ENCODE measurements at regions not wholly inside any gene's neighbourhood (a gene's known extent, or its start where the extent isn't known, plus 50 kb on each side); places are given as distances from the start of the nearest gene placed in this dataset.

DNA sequence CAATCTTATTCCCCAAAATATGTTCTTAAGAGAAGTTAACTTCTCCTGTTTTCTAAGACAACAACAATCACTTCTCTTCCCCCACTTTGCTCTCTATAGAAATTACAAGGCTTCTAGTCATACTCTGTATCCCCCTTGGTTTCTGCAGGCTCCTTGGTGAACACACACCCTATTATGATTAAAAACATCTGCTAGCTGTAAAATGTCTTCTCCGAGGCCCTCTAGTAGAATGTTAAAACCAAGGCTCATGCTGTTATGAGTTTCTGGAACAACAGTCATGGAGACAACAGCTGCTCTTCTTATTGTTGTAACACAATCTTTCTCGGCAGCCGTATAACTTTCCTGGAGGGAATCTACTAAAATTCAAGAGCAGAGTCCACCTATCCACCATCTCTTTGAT, 397.5 kb upstream of the CCDC196 start (continued):
- TF ChIP-seq POLR2AphosphoS5 (IDR thresholded peaks at IDR 0.05; ENCODE audit: low read depth), result no peak
- no peak for TF ChIP-seq JUNB (IDR thresholded peaks at IDR 0.05; ENCODE audit: unreplicated experiment)
- no peak for TF ChIP-seq CREB1 (CRISPR knock-in tag; IDR thresholded peaks at IDR 0.05; ENCODE audit: low read depth)
- no peak for TF ChIP-seq ETS1 (IDR thresholded peaks at IDR 0.05)
- TF ChIP-seq STAT1 (IDR thresholded peaks at IDR 0.05; ENCODE audit: unreplicated experiment), result no peak

- Histone ChIP-seq H3K9me2 (ENCODE audit: insufficient read depth) (peaks cover 3% of the 10 kb centered on the region; the same call in 1 of the 2 replicates), H3F3A (replicated peaks; ENCODE audit: low read depth) (no peaks in the 10 kb centered on the region), H3K79me2 (replicated peaks; ENCODE audit: insufficient read depth) (no peaks in the 10 kb centered on the region), H2AFZ (no peak overlapping the region), H3K4me2 (no peak overlapping the region), H3K27ac (ENCODE audit: low read depth) (no peak overlapping the region), H3K36me3 (ENCODE audit: insufficient read depth) (no peaks in the 10 kb centered on the region), H3K4me1 (ENCODE audit: insufficient read depth) (no peaks in the 10 kb centered on the region), H4K20me1 (replicated peaks; ENCODE audit: insufficient read depth) (no peaks in the 10 kb centered on the region), H3K4me3 (no peak overlapping the region), H3K27me3 (ENCODE audit: insufficient read depth) (no peaks in the 10 kb centered on the region)
- peaks cover 12% of the 10 kb centered on the region; the same call in 2 of the 3 replicates for H3K4me1 Mint-ChIP-seq
- DNase-seq (ENCODE audit: low spot score), result no peak
- H3K27me3 Mint-ChIP-seq (ENCODE audit: insufficient read depth, low read depth, poor library complexity), result peaks cover 6% of the 10 kb centered on the region
- no peaks in the 10 kb centered on the region for H3K36me3 Mint-ChIP-seq (ENCODE audit: low read depth)
- H3K27ac Mint-ChIP-seq, result no peak overlapping the region
- H3K9me3 Mint-ChIP-seq, result no peaks in the 10 kb centered on the region
- H3K4me3 Mint-ChIP-seq, result no peak overlapping the region
- no peak for ATAC-seq
- TF ChIP-seq ETS1 (IDR thresholded peaks at IDR 0.05) (no peak), NANOG (IDR thresholded peaks at IDR 0.05; ENCODE audit: borderline replicate concordance) (no peak), EZH2phosphoT487 (IDR thresholded peaks at IDR 0.05; ENCODE audit: unreplicated experiment) (no peak), STAT1 (IDR thresholded peaks at IDR 0.05; ENCODE audit: unreplicated experiment) (no peak), ZNF331 (CRISPR knock-in tag; IDR thresholded peaks at IDR 0.05; ENCODE audit: low read depth) (no peak), ZNF114 (CRISPR knock-in tag; IDR thresholded peaks at IDR 0.05) (no peak), CREB1 (CRISPR knock-in tag; IDR thresholded peaks at IDR 0.05; ENCODE audit: low read depth) (no peak), POLR2AphosphoS5 (IDR thresholded peaks at IDR 0.05; ENCODE audit: low read depth) (no peak), REST (IDR thresholded peaks at IDR 0.05; ENCODE audit: unreplicated experiment) (no peak), EZH2 (IDR thresholded peaks at IDR 0.05; ENCODE audit: low read depth, unreplicated experiment) (no peak)
- TF ChIP-seq, protein P1, sequence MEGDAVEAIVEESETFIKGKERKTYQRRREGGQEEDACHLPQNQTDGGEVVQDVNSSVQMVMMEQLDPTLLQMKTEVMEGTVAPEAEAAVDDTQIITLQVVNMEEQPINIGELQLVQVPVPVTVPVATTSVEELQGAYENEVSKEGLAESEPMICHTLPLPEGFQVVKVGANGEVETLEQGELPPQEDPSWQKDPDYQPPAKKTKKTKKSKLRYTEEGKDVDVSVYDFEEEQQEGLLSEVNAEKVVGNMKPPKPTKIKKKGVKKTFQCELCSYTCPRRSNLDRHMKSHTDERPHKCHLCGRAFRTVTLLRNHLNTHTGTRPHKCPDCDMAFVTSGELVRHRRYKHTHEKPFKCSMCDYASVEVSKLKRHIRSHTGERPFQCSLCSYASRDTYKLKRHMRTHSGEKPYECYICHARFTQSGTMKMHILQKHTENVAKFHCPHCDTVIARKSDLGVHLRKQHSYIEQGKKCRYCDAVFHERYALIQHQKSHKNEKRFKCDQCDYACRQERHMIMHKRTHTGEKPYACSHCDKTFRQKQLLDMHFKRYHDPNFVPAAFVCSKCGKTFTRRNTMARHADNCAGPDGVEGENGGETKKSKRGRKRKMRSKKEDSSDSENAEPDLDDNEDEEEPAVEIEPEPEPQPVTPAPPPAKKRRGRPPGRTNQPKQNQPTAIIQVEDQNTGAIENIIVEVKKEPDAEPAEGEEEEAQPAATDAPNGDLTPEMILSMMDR (conservative IDR thresholded peaks at IDR 0.05; ENCODE audit: low read depth in 2 of 2), result no peak
Measured at GRCh38 chr14:66092206-66092605, 394.0 kb upstream of the CCDC196 start.
